ENCODE measurements at regions not wholly inside any gene's neighbourhood (a gene's known extent, or its start where the extent isn't known, plus 50 kb on each side); places are given as distances from the start of the nearest gene placed in this dataset.

DNA sequence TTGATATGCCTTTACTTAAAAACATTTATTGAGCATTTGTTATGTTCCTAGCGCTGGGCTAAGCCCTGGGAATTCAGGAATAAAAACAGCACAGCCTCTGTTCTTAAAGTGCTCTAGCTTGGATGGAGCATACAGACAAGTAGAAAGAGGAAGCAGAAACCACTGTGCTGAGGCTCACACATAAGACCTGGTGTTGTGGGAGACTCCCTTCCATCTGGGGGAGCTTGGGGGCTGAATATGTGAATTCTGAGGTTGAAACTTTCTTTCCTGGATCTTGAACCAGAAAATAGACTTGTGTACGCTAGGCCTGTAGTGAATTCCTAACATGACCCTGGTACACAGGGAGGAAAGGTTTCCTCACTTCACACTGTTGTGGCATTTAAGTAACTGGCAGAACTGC is 209.9 kb downstream of the ZNF326 start:
- TF ChIP-seq, protein P1, sequence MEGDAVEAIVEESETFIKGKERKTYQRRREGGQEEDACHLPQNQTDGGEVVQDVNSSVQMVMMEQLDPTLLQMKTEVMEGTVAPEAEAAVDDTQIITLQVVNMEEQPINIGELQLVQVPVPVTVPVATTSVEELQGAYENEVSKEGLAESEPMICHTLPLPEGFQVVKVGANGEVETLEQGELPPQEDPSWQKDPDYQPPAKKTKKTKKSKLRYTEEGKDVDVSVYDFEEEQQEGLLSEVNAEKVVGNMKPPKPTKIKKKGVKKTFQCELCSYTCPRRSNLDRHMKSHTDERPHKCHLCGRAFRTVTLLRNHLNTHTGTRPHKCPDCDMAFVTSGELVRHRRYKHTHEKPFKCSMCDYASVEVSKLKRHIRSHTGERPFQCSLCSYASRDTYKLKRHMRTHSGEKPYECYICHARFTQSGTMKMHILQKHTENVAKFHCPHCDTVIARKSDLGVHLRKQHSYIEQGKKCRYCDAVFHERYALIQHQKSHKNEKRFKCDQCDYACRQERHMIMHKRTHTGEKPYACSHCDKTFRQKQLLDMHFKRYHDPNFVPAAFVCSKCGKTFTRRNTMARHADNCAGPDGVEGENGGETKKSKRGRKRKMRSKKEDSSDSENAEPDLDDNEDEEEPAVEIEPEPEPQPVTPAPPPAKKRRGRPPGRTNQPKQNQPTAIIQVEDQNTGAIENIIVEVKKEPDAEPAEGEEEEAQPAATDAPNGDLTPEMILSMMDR (IDR thresholded peaks at IDR 0.05), result no peak
- no peak for TF ChIP-seq POLR2AphosphoS5 (IDR thresholded peaks at IDR 0.05)

Data from breast epithelium (tissue), 3 donors.